Activated CD8-positive, alpha-beta memory T cell treated with anti-CD3 and anti-CD28 coated beads, Interleukin-2, amount 50 U/mL, for 24 hours (primary cell): ENCODE measurements at regions not wholly inside any gene's neighbourhood (a gene's known extent, or its start where the extent isn't known, plus 50 kb on each side); places are given as distances from the start of the nearest gene placed in this dataset.
"Not testable (repeated sequence)": the region's sequence is repeated elsewhere in the genome, so short reads cannot be mapped to it uniquely, and the experiment has no call there.

Source experiments
- DNase-seq: peaks from one replicate; pipeline ENCODE4 v3.0.0-alpha.2; 2020; ENCODE audit errors: extremely low read depth

DNA sequence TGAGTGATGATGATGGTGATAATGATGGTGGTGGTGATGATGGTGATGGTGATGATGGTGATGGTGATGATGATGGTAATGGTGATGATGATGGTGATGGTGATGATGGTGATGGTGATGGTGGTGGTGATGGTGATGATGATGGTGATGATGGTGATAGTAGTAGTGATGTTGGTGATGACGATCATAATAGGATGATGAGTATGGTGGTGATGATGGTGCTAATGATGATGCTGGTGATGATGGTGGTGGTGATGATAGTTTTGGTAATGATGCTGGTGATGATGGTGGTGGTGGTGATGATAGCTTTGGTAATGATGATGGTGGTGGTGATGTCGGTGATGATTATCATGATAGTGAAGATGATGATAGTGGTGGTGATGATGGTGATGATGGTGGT lies 171.5 kb upstream of the SFSWAP start:
- no peak for DNase-seq

DNA sequence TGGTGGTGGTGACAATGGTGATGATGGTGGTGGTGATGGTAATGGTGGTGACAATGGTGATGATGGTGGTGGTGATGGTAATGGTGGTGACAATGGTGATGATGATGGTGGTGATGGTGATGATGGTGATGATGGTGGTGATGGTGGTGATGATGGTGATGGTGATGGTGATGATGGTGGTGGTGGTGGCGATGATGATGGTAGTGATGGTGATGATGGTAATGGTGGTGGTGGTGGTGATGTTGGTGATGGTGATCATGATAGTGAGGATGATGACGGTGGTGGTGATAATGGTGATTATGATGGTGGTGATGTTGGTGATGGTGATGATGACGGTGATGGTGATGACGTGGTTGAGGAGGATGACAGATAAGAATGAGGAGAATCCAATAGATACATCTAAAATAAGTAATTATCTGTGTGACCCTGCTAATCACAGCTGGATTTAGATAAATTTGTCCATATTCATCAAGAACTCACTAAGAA lies 170.7 kb upstream of the SFSWAP start:
- DNase-seq, result no peak

DNA sequence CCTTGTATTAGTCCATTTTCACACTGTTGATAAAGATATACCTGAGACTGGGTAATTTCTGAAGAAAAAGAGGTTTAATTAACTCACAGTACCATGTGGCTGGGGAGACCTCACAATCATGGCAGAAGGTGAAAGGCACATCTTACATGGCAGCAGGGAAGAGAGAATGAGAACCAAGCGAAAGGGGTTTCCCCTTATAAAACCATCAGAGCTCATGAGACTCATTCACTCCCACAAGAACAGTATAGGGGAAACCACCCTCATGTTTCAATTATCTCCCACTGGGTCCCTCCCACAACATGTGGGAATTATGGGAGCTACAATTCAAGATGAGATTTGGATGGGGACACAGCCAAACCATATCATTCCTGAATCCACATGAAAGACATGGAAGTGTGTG lies 169.4 kb upstream of the SFSWAP start:
- not testable (repeated sequence) for DNase-seq

DNA sequence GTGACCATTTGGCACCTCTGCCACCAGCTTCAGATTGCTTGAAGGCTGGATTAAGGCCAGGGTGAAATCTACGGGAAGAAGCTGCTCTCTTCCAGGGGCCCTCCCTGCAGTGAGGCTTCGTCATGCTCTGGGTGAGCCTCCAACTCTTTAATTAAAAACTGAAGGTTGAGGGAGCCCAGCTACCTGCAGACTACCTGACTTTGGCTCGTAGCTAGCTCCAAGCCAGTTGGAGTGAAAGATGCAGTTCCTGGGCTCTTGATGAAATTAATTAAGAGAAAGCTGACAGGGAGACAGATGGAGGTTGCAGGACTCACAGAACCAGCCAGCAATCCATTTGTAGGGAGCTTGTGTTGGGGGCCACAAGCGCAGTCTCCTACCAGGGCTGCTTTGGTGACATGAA lies 168.5 kb upstream of the SFSWAP start:
- no peak for DNase-seq

DNA sequence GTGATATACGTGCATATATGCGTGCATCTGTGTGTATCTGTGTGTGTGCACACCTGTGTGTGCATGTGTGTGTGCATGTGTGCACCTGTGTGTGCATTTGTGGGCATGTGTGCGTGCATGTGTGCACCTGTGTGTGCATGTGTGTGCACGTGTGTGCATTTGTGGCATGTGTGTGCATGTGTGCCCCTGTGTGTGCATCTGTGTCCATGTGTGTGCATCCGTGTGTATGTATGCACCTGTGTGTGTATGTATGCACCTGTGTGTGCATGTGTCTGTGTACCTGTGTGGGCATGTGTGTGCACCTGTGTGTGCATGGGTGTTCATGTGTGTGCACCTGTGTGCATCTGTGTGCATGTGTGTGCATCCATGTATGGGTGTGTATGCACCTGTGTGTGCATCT lies 167.8 kb upstream of the SFSWAP start:
- DNase-seq, result no peak

DNA sequence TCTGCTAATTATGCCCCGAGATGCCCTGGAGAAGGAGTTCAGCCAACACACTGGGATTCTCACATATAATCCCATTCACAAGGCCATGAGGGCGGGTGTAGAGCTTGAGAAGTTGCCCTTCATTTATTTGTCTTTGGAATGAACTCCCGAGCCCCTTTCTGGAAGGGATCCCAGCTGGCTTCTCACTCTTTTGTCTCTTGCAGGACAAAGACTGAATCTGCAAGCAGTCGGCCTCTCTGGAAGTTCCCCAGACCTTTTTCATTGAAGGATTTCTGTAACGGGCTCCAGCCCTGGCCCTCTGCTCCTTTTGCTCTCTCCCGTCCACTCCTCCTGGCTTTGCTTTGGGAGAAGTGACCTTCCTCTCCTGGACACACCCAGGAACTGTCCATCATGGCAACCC lies 163.3 kb upstream of the SFSWAP start:
- no peak for DNase-seq

DNA sequence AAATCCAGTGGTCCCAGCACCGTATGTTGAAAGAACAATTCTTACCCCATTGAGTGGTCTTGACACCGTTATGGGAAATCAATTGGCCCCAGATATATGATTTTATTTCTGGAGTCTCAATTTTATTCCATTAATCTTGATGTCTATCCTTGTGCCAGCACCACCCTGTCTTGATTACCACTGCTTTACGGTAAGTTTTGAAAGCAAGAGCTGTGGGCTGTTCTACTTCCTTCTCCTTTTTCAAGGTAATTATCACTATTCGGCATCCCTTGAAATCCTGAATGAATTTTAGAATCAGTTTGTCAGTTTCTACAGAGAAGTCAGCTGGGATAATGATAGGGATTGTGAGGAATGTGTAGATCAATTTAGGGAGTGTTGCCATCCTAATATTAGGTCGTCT lies 160.8 kb upstream of the SFSWAP start:
- no peak for DNase-seq

DNA sequence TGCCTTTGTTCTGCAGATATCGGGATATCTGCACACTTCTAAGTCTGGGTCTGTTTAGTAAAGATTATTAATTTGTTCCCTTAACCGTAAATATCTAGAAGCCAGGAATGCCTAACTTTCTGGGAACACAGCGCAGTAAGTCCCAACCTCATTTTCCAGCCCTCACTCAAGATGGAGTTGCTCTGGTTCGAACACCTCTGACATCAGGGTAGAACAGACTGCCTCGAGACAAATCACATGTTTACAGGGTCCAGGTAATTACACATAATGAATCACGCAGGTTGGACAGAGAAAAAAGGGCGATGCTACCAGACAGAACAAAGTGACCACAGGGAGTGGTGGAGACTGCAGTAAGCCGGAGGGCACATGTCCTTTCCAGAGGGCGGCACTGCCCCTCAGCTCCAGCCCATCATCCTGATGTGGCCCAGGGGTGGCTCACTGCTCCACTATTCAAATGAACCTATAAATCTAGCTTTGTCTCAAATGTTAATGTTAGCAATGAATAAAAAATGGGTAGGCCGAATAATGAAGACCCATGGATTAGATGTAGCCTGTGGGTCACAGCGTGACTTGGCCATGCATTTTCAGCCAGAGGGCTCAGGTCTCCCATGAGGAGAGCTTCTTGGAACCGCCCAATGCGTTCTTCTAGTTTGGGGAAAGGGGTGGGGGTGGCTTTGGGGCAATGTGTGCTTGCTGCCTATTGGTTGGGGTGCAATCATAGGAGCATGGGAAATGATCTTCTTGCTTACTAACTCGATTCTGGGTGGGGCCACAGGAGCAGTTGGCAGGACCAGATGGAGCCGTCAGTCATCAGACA lies 159.0 kb upstream of the SFSWAP start:
- DNase-seq, result no peak

DNA sequence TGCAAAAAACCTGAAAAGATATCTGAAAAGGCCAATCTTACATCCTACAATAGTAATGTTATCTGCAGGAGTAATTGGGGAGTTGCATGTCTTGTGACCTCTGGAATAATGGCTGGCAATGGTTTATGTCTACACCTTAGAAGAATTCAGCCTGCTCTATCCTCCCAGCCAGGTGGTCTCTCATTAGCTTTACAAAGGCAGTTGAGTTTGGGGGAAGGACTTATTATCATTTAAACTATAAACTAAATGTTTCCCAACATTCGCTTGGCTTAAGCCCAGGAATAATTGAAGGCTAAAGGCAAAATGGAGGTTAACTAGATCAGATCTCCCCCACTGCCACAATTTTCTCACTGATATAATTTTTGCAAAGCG lies 158.4 kb upstream of the SFSWAP start:
- no peak for DNase-seq

DNA sequence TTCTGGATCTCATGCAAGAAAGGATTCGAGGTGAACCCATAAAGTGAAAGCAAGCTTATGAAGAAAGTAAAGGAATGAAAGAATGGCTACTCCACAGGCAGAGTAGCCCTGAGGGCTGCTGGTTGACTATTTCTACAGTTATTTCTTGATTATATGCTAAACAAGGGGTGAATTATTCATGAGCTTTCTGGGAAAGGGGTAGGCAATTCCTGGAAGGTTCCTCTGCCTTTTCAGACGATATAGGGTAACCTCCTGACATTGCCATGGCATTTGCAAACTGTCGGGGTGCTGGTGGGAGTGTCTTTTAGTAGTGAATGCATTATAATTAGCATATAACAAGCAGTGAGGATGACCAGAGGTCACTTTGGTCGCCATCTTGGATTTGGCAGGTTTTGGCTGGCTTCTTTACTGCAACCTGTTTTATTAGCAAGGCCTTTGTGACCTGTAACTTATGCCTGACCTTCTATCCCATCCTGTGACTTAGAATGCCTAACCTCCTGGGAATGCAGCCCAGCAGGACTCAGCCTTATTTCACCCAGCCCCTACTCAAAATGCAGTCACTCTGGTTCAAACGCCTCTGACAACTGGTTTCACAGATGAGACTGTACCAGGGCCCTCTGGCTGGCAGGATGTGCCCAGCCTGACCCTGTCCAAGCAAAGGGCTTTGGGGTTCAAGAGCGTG lies 157.7 kb upstream of the SFSWAP start:
- no peak for DNase-seq

DNA sequence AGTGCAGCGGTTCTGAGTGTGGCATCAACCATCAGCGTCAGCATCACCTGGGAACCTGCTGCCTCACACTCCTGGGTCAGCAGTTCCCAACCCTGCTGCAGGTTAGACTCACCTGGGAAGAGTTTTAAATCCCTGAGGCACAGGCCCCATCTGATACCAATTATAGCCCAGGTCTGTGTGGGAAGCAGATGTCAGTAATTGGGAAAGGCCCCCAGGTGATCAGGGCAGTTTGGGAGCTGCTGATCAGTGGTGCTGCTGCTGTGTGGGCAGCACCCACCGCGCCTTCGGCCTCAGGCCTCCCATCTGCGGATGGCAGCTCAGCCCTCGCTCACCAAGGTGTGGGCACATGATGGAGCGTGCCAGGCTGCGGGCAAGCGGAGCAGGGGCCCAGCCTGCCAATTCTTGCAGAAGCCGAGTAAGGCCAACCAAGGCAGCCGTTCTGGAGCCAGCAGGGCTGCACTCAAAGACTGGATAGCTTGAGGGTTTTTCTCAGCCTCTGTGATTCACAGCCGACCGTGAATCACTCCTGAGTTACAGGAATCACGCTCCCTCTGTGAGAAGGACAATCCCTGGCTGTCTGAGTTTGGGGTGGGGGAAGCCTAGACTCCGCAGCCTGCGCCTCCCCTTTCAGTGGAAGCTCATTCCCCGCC lies 155.6 kb upstream of the SFSWAP start:
- no peak for DNase-seq

DNA sequence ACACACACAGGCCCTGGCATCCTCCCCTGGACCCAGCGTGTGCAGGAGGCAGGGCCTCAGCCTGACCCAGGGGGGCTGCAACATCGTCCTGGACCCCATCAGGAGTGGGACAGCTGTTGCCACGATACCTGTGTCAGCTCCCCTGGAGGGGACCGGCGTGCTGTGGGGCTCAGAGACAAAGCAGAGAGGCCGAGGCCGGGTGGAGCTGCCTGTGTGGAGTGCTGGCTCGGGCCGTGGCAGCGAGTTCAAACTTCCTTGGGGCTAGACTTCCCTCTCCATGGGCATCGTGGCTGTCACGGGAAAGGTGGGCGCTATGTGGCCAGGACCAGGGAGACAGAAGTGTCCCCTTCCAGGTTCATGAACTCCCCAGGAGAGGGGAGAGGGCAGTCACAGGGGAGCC lies 155.0 kb upstream of the SFSWAP start:
- no peak for DNase-seq

DNA sequence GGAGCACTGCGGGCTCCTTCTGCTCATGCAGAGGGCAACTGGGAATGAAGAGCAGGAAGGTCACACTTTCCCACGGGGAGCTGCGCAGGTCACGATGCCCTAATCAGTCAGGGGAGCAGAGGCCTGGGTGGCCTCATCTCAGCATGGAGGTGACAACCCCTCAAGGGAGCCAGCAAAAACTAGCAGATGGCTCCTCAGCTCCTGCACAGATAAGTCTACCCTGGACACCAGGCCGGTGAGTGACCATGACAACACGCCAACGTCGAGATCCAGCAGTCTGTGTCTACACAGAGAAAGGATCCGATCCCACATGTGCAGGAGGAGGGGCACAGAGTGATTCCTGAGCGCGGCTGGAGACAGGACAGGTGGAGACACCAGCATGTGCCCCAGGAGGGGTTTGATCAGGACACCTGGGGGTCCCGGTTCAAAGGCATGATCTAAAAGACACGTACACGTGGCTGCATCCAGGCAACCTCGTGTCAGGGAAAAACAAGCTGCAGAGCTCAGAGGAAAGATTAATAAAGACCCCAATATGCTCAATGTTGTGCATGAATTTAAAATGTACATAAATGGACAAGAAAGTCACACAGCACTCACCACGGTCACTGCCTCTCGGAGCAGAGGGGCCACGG lies 153.7 kb upstream of the SFSWAP start:
- DNase-seq, result no peak

DNA sequence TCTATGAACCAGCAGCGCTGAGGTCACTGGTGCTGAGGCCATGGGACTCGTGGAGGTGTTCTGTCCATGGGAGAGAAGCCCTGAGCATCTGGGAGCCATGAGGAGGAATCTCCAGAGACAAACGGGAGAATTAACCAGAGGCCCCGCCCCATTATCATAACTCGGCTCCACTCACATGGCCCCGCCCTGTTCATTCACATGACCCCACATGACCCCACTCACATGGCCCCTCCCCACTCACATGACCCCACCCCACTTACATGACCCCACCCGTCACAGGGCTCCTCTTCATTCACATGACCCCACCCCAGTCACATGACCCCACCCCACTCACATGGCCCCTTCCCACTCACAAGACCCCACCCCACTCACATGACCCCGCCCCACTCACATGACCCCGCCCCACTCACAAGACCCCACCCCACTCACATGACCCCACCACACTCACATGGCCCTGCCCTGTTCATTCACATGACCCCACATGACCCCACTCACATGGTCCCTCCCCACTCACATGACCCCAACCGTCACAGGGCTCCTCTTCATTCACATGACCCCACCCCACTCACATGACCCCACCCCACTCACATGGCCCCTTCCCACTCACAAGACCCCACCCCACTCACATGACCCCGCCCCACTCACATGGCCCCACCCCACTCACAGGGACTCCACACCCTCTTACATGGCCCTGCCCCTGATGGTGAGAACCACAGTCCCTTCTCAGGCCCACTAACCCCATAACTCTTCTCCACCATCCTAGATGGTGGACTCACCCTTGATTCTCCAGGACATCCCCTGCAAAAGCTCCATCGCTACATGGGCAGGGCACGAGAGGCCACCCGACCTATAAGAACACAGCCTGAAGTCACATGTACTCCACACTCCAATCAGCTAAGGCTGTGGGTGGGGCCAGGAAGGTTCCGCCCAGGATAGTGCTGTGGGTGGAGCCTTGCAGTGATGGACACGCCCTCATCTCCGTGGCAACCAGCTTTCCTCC lies 151.1 kb upstream of the SFSWAP start:
- DNase-seq, result no peak

DNA sequence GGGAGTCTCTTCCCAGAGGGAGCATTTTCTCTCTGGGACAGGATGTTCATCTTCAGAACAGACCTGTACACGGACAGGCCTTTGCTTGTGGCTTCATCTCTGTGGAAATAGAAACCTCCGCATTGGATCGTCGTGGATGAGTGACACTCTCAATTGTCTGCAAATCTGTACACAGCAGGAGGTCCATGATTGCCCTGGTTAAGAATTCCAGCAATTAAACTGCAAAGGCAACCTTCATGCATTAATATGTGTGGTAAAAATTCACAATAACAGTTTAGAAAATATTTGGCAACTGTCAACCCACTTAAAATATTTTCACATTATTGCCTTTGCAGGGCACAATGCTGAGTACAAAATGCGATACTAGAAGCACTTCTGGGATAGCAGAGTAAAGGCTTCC lies 149.8 kb upstream of the SFSWAP start:
- no peak for DNase-seq

DNA sequence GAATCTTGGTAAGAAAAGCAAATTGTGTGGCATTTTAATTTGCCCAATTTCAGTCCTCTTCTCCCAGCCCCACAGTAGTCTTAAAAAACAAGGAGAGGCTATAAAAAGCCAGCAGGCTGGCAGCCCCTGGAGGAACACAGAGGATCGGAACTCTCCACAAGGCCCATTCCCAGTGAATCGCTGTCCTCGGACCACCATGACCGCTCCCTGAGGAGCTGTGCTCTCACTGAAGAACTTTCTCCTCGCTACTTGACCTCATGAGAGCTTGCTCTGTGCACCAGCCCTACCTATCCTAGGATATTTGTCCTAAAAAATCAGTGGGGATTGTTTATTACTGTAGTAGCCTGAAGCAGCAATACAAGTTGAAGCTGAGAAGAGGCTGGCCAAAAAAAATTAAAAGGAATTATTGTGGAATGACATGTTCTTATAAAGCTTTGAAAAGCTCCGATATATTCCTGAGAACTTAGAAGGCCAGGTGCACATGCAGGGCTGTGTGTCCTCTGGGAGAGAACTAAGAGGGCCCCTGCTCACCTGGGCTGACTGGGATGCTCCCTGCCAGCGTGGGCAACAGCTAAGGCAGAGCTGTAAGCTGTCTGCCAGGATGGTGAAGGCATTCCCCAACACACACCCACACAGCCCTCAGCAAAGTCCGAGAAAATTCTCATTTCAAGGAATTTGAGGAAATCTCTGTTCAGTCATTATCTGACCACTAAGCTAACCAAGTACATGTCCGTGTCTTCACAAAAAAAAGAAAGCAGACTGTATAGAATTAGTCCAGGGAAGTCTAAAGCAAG lies 148.8 kb upstream of the SFSWAP start:
- no peak for DNase-seq

DNA sequence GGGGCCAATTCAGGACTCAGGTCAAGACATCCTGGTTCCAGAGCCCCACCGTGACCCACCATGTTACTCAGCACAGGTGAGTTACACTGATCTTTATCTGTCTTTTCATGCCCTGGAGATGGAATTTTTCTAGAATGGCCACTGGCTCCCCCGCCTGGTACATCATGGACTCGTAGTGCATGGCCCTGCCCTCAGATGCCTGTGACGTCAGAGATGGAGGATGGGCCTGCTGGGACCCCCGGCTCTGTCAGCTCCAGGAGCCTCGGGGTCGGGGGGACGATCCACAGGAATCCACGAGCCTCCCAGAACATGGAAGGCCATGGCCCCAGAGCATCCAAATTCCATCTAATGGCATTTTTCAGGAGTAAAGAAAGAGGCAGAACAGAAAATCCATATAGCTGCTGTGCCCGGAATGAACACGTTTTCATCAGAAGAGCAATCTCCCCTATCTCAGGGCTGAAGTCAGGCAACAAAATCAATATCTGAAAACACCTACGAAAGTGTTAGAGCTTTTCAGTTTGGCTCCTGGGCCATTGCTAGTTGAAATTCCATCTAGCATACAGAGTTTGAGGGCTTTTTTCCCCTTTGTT lies 146.7 kb upstream of the SFSWAP start:
- not testable (repeated sequence) for DNase-seq

DNA sequence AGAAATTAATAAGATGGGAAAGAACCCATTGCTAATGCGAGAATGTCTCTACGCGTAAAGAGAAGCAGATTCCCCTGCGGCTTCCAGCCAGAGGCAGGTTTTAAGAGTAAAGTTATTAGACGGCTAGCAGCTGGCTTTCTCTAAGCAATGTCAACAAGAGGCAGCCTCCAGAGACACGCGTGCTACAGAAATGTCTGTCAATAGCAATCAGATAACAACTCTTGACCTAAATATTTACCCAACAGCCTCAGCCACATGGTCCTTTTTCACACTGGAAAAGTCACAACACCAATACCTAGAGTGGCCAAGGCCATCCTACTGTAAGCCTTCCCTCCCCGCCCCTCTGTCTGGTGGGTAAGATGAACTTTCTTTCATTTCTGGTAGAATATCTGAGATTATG lies 146.0 kb upstream of the SFSWAP start:
- DNase-seq, result no peak

DNA sequence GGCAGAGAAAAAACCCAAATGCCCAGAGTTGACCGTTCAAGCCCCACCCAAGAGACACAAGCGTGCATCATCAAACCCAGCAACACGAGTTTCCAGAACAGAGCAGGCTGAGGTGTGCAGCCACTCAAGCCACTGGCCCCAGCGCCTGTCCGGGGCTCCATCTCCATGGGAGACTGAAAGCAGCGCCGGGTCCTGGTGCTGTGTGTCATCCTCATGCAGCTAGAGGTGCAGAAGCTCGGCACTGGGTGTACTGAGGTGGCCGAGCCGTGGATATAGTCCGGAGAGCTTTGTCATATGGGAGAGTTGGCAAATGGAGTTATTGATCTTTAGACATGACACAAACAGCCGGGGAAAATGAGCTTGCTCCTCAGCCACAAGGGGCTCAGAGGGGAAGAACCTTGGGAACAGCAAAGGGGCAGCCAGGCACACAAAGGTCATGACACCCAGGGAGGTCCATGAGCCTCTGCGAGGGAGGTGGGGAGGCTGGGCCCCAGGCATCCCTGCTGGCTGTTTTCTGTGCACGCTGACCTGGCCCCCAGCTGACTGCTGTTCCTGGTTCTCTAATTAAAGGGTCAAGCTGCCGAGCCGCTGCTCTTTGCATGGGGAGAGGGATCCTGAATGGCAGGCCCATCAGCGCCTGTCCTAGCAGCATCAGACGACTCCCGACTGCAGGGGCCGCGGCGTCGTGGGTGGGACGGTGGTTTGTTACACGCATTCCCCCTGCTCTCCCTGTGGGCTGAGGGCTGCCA lies 145.4 kb upstream of the SFSWAP start:
- DNase-seq, result no peak
